ENCODE measurements at regions not wholly inside any gene's neighbourhood (a gene's known extent, or its start where the extent isn't known, plus 50 kb on each side); places are given as distances from the start of the nearest gene placed in this dataset.
"Not testable (repeated sequence)": the region's sequence is repeated elsewhere in the genome, so short reads cannot be mapped to it uniquely, and the experiment has no call there.

DNA sequence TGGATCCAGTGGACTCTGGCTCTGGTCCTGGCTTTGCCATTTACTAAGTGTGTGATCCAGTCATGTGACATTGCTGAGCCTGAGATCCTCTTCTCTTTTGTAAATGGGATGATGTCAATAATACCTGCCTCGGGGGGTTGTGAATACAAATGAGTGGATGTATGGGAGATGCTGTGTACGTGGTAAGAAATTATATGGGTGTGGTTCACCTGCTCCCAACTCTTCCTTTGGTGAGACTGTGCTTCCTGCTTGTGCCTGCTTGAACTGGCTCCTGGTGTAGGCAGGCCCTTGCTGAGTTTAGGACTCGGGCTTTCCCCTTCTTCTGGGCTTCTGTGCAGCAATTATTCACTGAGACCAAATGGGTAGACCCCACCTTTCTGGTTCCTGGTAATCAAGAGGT lies 189.5 kb upstream of the FRMD6 start:
- intact Hi-C loops (cut with DNase I), result no loop called here

DNA sequence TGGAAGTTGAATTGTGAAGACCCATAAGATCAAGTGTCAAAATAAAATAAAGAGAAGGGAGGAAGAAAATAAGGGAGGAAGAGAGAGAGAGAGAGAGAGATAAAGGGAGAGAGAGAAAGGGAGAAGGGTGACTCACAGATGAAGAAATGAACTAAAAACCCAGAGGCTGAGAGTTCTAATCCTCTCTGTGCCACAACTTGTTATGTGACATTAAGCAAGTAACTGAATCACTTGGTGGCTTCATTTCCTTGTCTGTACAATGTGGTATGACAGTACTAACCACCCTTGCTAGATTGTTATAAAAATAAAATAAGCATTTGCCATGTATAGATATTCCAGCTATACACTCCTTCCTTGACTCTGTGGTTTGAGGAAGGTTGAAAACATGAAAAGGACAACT lies 189.0 kb upstream of the FRMD6 start:
- intact Hi-C loops (cut with DNase I), result no loop called here
- DNase-seq, result no peak

More for the DNA sequence above, 189.5 kb upstream of the FRMD6 start:
- no peak for DNase-seq

DNA sequence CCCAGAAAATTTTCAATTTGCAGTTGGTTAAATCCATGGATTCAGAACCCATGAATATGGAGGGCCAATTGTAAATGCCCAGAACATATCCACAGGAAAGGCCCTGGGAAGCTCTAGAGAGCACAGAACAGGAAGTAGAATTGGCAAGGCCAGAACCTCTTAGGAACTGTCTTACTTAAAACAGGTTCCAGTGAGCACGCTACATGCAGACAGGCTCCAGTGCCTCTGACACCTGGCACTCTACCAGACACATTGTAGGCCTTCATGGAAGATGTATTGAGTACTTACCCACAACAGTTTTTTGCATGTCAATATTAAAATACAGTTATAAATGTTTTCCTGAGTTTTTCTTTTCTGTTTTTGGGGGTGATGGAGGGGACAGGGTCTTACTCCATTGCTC lies 188.2 kb upstream of the FRMD6 start:
- intact Hi-C loops (cut with DNase I), result no loop called here
- no peak for DNase-seq

GRCh38 chr14:51464411-51464810 lies 187.3 kb upstream of the FRMD6 start:
- intact Hi-C loops (cut with DNase I), result no loop called here

GRCh38 chr14:51465486-51465885 lies 186.2 kb upstream of the FRMD6 start:
- DNase-seq, result no peak
- intact Hi-C loops (cut with DNase I), result no loop called here

More at GRCh38 chr14:51464411-51464810, 187.3 kb upstream of the FRMD6 start:
- no peak for DNase-seq

DNA sequence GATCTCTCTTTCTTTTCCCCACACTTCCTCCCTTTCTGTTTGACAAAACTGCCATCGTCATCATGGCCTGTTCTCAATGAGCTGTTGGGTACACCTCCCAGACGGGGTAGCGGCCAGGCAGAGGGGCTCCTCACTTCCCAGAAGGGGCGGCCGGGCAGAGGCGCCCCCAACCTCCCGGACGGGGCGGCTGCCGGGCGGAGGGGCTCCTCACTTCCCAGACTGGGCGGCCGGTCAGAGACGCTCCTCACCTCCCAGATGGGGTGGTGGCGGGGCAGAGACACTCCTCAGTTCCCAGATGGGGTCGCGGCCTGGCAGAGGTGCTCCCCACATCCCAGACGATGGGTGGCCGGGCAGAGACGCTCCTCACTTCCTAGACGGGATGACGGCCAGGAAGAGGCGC lies 184.3 kb upstream of the FRMD6 start:
- intact Hi-C loops (cut with DNase I); DNase-seq: not testable (repeated sequence)

GRCh38 chr14:51468523-51468922 lies 183.2 kb upstream of the FRMD6 start:
- DNase-seq, result no peak
- intact Hi-C loops (cut with DNase I), result no loop called here

DNA sequence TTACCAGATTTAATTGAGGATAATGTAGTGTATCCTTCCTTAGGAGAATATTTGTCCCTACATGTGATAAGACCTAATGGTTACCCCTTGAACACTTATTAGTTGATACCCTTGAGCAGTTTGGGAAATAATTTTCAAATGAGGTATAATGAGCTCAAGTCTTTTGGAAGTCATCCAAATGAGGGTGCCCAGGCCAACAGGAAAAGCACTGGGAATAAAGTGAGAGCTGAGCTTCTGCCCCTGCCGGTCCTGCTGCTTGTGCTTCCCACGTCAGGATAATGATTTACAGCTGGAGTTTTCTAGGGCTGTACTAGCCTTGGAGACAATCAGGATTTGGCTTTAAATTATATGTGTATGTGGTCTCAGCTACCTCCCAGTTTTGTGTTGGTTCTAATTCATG lies 178.8 kb upstream of the FRMD6 start:
- intact Hi-C loops (cut with DNase I), result no loop called here
- DNase-seq, result no peak

GRCh38 chr14:51473351-51473750 lies 178.4 kb upstream of the FRMD6 start:
- intact Hi-C loops (cut with DNase I), result no loop called here
- DNase-seq, result no peak

GRCh38 chr14:51473808-51474565 lies 177.7 kb upstream of the FRMD6 start:
- intact Hi-C loops (cut with DNase I), result no loop called here
- no peak for DNase-seq

DNA sequence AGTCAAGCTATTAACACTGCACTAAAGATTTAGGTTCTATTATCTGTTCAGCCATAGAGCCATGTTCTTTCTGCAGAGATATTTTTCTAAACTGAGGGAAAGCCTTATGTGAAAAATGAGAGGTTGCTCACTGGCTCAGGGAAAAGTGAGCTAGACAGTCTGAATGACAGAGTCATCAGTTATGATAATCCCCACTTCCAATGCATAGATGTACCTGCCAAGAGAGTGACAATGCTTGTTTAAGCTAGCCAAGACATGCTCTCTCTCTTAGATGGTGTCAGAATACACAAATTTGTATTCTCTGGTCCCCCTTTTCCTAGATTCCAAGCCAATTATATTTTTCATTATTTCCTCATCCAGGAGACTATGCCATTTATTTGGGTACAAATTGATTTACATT lies 176.9 kb upstream of the FRMD6 start:
- DNase-seq, result no peak
- intact Hi-C loops (cut with DNase I), result no loop called here

GRCh38 chr14:51478175-51478621 lies 173.5 kb upstream of the FRMD6 start:
- no peak for DNase-seq
- intact Hi-C loops (cut with DNase I), result no loop called here

DNA sequence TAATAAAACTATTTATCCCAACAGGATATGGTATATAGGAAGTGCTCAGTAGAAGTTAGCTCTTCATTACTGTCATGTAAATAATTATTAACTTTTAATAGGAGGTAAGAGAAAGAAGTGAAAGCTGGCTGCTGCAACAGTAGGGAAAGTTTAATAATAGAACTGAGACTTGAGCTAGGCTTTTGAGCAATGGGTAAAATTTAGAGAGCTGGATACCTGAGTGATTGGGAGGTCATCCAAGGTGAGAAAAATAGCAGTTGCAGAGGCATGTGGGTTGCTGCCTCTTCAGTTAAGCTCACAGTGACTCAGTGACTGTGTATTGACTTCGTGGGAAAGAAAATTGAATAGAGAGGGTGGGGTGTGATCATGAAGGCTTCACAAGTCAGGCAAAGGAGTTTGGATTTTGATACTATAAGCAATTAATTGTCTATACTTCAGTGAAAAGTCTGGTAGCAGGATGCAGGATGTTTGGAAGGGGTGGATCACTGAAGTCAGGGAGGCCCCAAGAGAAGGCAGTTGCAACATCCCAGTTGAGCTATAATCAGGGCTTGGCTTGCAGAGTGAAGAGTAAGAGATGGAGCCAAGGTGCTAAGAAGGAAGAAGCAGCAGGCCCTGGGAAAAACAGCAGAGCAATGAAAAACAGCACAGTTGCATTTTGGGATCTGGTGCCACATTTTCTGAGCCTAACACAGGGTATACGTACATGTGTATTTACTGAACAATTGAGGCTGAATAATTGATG lies 172.0 kb upstream of the FRMD6 start:
- intact Hi-C loops (cut with DNase I), result no loop called here
- DNase-seq, result peak in 13 of 42 donors; percentile 12 to 56 (median 36)

- intact Hi-C loops (cut with DNase I), result no loop called here
- no peak for DNase-seq
Observed at GRCh38 chr14:51481643-51482042, 170.1 kb upstream of the FRMD6 start.

DNA sequence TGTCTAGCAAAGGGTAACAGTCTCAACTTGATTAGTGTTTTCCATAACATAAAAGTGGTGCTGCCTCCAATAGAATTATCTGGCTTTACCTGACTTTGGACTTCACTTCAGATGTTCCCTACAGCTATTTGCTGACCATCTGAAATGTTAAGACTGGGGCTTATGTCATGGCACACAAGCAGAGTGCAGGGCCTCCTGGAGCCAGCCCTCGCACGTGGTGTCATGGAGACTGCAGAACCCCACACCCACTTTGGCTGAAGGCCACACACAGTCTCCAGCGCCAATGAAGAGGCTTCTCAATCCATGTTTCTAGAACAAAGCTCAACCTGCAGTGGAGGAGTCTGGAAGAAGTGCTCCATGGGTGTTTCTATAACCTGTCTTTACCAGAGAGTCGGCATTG lies 169.6 kb upstream of the FRMD6 start:
- no peak for DNase-seq
- intact Hi-C loops (cut with DNase I), result no loop called here

- intact Hi-C loops (cut with DNase I), result no loop called here
Observed at GRCh38 chr14:51484485-51484884, 167.2 kb upstream of the FRMD6 start.

GRCh38 chr14:51485733-51486132 lies 166.0 kb upstream of the FRMD6 start:
- intact Hi-C loops (cut with DNase I), result no loop called here
- no peak for DNase-seq

More at GRCh38 chr14:51484485-51484884, 167.2 kb upstream of the FRMD6 start:
- no peak for DNase-seq

GRCh38 chr14:51487848-51488247 lies 163.9 kb upstream of the FRMD6 start:
- intact Hi-C loops (cut with DNase I), result no loop called here
- no peak for DNase-seq

DNA sequence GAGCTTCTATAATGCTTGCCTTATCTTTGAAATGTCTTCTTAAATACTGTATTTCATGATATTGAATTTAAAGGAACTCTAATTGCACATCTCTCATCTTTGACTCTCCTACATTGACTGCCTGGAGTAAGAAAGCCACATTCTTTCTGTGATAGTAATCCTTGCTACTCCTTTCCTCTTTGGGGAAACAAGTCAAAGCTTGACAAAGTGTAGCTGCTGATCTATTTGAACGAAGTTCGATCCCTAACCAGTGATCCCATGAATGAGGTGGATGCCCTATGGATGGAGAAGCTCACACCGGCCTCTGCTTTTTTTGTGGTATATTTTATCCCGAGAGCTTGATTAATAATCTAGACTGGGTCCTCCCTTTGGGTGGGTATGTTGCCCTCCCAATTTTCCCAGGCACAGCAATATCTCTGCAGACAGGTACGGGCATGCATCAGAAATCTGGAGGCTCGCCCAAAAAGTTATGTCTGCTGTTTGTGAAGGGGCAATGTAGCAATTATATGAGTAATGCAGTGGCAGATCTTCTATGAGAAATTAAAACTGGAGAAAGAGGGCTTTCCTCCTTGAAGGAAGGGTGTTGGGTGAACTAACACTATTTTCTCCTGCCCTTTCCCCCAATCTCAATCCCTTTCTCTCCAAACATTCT lies 163.0 kb upstream of the FRMD6 start:
- intact Hi-C loops (cut with DNase I), result no loop called here
- no peak for DNase-seq

DNA sequence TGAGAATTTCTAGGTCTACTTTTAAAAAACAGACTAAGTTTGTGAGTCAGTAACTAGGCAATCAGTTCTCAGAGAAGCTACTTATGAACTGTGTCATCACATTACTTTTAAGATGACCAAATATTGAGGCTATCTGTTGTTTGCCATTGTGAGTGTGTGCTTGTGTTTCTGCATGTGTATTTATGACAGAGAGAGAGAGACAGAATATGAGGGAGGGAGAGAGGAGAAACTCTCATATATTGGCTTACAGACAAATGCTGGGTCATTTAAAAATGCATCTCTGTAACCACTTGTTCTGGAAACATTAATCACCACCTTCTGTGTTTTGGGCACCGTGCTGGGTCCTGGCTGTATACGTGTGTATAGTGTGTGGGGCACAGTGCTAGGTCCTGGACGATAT lies 161.5 kb upstream of the FRMD6 start:
- DNase-seq, result no peak
- intact Hi-C loops (cut with DNase I), result no loop called here
